ENCODE measurements at regions not wholly inside any gene's neighbourhood (a gene's known extent, or its start where the extent isn't known, plus 50 kb on each side); places are given as distances from the start of the nearest gene placed in this dataset.
A peak's percentile ranks its signal among the peaks of the same experiment; 100 is the strongest.

GRCh38 chr5:91232523-91232922 lies 150.6 kb downstream of the ARRDC3 start:
- H3K4me2 ChIP-seq (ENCODE audit: control insufficient read depth, extremely low read depth, insufficient read depth, low read depth, low read length) = no peak overlapping the region
- no peaks in the 10 kb centered on the region for H3K9me3 ChIP-seq (ENCODE audit: control insufficient read depth, low read depth, low read length)
- no peaks in the 10 kb centered on the region for H4K20me1 ChIP-seq (ENCODE audit: control insufficient read depth, extremely low read depth, insufficient read depth, low read length)
- no peak overlapping the region for H3K9ac ChIP-seq (ENCODE audit: control insufficient read depth, extremely low read depth, insufficient read depth, low read length)
- H3K36me3 ChIP-seq (ENCODE audit: control insufficient read depth in 2 of 2, extremely low read depth in 1 of 2, insufficient read depth in 2 of 2, low read length in 2 of 2) = no peaks in the 10 kb centered on the region
- no peak overlapping the region for H2AFZ ChIP-seq (ENCODE audit: control insufficient read depth, low read length)
- no peak overlapping the region for H3K27ac ChIP-seq (ENCODE audit: control insufficient read depth, insufficient read depth, low read length)
- no peak overlapping the region for H3K4me3 ChIP-seq (ENCODE audit: control insufficient read depth in 2 of 3, extremely low read depth in 1 of 3, insufficient read depth in 2 of 3, low read depth in 1 of 3, low read length in 3 of 3)
- H3K9me1 ChIP-seq (ENCODE audit: control insufficient read depth, extremely low read depth, insufficient read depth, low read length) = no peaks in the 10 kb centered on the region
- TF ChIP-seq EZH2 (IDR thresholded peaks at IDR 0.05; ENCODE audit: low read length) (no peak), CTCF (optimal IDR thresholded peaks at IDR 0.05 in 1 of 3, IDR thresholded peaks at IDR 0.05 in 1 of 3, conservative IDR thresholded peaks at IDR 0.05 in 1 of 3; ENCODE audit: extremely low read depth in 1 of 3, insufficient read depth in 2 of 3, low read length in 3 of 3) (no peak)
- dilution Hi-C loops (cut with MboI; ENCODE audit: extremely low pct_ligation_motif_present, low sequenced_read_pairs) = no loop called here
- FAIRE-seq (no peak), DNase-seq (ENCODE audit: low read depth, low spot score) (no peak)
- no peaks in the 10 kb centered on the region for H3K27me3 ChIP-seq (ENCODE audit: control insufficient read depth, extremely low read depth, insufficient read depth, low read length)
- no peaks in the 10 kb centered on the region for H3K79me2 ChIP-seq (ENCODE audit: control insufficient read depth, insufficient read depth, low read length)
- peaks cover 6% of the 10 kb centered on the region for H3K4me1 ChIP-seq (ENCODE audit: control insufficient read depth, extremely low read depth, insufficient read depth, low read length)

GRCh38 chr5:91229031-91229727 lies 153.9 kb downstream of the ARRDC3 start:
- no peak overlapping the region for H3K9ac ChIP-seq (ENCODE audit: control insufficient read depth, extremely low read depth, insufficient read depth, low read length)
- no peaks in the 10 kb centered on the region for H3K9me1 ChIP-seq (ENCODE audit: control insufficient read depth, extremely low read depth, insufficient read depth, low read length)
- no peak overlapping the region for H3K27ac ChIP-seq (ENCODE audit: control insufficient read depth, insufficient read depth, low read length)
- no peak for DNase-seq (ENCODE audit: low read depth, low spot score)
- TF ChIP-seq EZH2 (IDR thresholded peaks at IDR 0.05; ENCODE audit: low read length) (no peak), CTCF (optimal IDR thresholded peaks at IDR 0.05 in 1 of 3, IDR thresholded peaks at IDR 0.05 in 1 of 3, conservative IDR thresholded peaks at IDR 0.05 in 1 of 3; ENCODE audit: extremely low read depth in 1 of 3, insufficient read depth in 2 of 3, low read length in 3 of 3) (no peak)
- H4K20me1 ChIP-seq (ENCODE audit: control insufficient read depth, extremely low read depth, insufficient read depth, low read length) = no peaks in the 10 kb centered on the region
- peaks cover 6% of the 10 kb centered on the region for H3K4me1 ChIP-seq (ENCODE audit: control insufficient read depth, extremely low read depth, insufficient read depth, low read length)
- H3K4me2 ChIP-seq (ENCODE audit: control insufficient read depth, extremely low read depth, insufficient read depth, low read depth, low read length) = no peak overlapping the region
- H2AFZ ChIP-seq (ENCODE audit: control insufficient read depth, low read length) = no peak overlapping the region
- dilution Hi-C loops (cut with MboI; ENCODE audit: extremely low pct_ligation_motif_present, low sequenced_read_pairs) = no loop called here
- no peaks in the 10 kb centered on the region for H3K27me3 ChIP-seq (ENCODE audit: control insufficient read depth, extremely low read depth, insufficient read depth, low read length)
- H3K4me3 ChIP-seq (ENCODE audit: control insufficient read depth in 2 of 3, extremely low read depth in 1 of 3, insufficient read depth in 2 of 3, low read depth in 1 of 3, low read length in 3 of 3) = no peak overlapping the region
- no peaks in the 10 kb centered on the region for H3K36me3 ChIP-seq (ENCODE audit: control insufficient read depth in 2 of 2, extremely low read depth in 1 of 2, insufficient read depth in 2 of 2, low read length in 2 of 2)
- H3K79me2 ChIP-seq (ENCODE audit: control insufficient read depth, insufficient read depth, low read length) = no peaks in the 10 kb centered on the region
- FAIRE-seq = peak; percentile 9
- no peaks in the 10 kb centered on the region for H3K9me3 ChIP-seq (ENCODE audit: control insufficient read depth, low read depth, low read length)
